ENCODE measurements at regions not wholly inside any gene's neighbourhood (a gene's known extent, or its start where the extent isn't known, plus 50 kb on each side); places are given as distances from the start of the nearest gene placed in this dataset.
"Not testable (repeated sequence)": the region's sequence is repeated elsewhere in the genome, so short reads cannot be mapped to it uniquely, and the experiment has no call there.

DNA sequence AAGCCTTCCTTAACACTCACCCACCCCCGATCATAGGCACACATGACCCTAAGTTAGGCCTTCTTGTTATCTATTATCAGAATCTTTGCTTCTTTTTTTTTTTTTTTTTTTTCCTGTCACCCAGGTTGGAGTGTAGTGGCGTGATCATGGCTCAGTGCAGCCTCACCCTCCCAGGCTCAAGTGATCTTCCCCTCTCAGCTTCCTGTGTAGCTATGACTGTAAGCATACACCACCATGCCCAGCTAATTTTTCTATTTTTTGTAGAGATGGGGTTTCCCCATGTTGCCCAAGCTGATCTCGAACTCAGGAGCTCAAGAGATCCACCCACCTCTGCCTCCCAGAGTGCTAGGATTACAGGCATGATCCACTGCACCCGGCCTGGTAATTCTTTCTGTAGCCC lies 328.7 kb downstream of the NR4A2 start:
- FAIRE-seq = no peak

- FAIRE-seq = peak; percentile 86
These were observed 330.7 kb downstream of the NR4A2 start for GRCh38 chr2:156001851-156002250.

GRCh38 chr2:155997538-155997937 lies 335.0 kb downstream of the NR4A2 start:
- FAIRE-seq = no peak

GRCh38 chr2:155994315-155994714 lies 338.2 kb downstream of the NR4A2 start:
- FAIRE-seq = no peak

DNA sequence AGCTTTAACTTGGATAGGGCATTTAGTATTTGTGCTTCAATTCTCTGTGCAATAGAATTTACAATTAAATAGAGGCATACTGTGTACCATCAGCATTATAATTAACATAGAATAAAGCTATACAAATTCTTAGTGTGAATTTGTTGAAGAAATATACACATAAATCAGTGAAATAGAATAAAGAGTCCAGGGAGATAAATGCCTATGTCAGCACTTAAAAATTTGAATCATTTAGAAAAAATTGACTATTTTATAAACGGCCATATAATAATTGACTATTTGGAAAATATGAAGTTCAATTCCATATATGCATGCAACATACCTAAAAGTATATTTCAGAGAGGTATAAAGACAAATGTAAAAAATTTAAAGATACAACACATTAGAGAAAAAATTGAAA lies 348.7 kb downstream of the NR4A2 start:
- FAIRE-seq = no peak

GRCh38 chr2:155982135-155982534 lies 350.4 kb downstream of the NR4A2 start:
- no peak for FAIRE-seq

DNA sequence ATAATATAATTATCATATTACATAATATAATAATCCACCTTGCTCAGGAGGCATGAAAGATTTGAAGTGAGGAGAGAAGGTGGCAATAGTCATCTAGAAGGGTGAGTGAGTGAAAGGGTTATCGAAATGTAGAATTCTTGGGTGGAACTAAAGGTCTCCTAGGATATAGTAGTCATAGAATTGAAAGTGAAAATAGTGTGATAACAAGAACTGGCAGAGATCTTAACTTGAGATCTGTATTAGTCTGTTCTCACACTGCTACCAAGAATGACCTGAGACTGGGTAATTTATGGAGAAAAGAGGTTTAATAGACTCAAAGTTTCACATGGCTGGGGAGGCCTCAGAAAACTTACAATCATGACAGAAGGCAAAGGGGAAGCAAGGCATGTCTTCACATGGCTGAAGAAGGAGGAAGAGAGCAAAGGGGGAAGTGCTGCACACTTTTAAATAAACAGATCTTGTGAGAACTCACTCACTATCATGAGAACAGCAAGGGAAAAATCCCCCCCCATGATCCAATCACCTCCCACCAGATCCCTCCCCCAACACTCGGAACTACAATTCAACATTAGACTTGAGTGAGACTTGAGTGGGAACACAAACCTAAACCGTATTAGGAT lies 351.5 kb downstream of the NR4A2 start:
- FAIRE-seq = no peak

- no peak for FAIRE-seq
These were observed 356.8 kb downstream of the NR4A2 start for GRCh38 chr2:155975734-155976133.

DNA sequence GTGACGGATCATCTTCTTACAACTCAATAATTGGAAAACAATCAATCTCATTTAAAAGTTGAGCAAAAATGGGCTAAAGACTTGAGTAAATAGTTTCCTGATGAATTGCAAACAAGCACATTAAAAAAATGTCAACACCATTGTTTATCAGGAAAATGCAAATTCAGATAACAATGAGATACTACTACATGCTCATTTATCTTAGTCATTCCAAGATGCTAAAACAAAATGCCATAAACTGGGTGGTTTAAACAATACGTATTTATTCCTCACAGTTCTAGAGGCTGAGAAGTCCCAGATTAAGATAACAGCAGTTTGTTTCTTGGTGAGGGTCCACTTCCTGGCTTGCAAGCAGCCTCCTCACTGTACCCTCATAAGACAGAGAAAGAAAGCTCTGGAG lies 359.6 kb downstream of the NR4A2 start:
- FAIRE-seq = peak; percentile 68

DNA sequence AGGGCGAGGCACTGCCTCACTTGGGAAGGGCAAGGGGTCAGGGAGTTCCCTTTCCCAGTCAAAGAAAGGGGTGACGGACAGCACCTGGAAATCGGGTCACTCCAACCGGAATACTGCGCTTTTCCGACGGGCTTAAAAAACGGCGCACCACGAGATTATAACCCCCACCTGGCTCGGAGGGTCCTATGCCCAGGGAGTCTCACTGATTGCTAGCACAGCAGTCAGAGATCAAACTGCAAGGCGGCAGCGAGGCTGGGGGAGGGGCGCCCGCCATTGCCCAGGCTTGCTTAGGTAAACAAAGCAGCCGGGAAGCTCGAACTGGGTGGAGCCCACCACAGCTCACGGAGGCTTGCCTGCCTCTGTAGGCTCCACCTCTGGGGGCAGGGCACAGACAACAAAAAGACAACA lies 366.5 kb downstream of the NR4A2 start:
- not testable (repeated sequence) for FAIRE-seq

GRCh38 chr2:155965415-155966063 lies 367.0 kb downstream of the NR4A2 start:
- no peak for FAIRE-seq

GRCh38 chr2:155961641-155962040 lies 370.9 kb downstream of the NR4A2 start:
- FAIRE-seq = no peak

- FAIRE-seq = no peak
These were observed 373.7 kb downstream of the NR4A2 start for GRCh38 chr2:155958834-155959233.

DNA sequence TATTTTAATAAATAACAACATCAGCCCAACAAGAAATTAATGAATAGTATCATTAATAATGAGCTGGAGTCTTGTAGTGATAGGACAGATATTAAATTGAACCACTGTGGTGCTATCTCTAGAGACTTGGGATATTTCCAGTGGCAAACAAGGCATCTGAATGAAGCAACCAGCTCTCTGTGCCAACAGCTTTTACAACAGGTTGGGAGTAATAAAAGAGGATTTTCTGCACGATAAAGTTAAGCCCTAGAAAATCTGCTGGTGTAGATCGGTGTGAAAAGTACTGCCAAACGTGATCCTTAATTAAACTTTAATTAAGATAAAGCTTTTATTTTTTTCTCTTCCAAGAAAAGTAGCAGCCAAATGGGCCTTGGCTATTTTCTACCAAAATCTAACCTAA lies 385.5 kb downstream of the NR4A2 start:
- FAIRE-seq = no peak

GRCh38 chr2:155944218-155944617 lies 388.3 kb downstream of the NR4A2 start:
- FAIRE-seq = no peak

DNA sequence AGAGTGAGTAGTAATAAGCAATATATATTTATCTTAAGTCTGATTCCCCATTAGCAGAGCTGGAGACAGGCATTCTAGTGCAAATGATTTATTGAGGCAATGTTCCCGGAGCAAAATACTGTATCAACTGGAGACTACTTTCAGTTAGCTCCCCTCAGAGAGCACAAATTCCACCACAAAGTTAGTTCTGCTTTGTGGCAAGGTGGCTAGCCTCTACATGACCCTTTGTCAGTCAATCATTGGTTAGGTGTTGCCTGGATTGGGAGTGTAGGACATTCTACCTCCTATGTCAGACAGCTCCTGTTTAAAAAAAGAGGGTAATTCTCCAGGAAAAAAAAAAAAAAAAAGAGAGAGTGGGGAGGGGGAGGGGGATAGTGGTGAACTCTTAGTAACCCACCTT lies 402.2 kb downstream of the NR4A2 start:
- FAIRE-seq = no peak

GRCh38 chr2:155917380-155917779 lies 415.1 kb downstream of the NR4A2 start:
- no peak for FAIRE-seq

DNA sequence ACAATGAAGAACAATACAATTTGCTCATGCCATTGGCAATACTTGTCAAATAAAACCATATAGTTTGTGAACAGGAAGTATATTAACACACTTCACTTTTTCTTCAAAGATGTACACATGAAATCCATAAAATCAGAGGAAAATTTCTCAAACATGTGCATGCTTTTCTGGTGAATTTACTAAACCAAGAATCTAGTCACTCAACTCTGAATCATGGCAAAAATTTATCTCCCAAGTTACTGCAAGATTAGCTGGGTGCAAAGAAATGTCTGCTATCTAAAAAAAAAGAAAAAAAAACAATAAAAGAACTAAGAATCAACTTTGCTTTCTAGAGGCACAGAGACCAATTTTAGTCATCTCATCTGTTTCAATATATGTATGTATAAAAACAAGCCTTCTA lies 419.2 kb downstream of the NR4A2 start:
- FAIRE-seq = no peak

DNA sequence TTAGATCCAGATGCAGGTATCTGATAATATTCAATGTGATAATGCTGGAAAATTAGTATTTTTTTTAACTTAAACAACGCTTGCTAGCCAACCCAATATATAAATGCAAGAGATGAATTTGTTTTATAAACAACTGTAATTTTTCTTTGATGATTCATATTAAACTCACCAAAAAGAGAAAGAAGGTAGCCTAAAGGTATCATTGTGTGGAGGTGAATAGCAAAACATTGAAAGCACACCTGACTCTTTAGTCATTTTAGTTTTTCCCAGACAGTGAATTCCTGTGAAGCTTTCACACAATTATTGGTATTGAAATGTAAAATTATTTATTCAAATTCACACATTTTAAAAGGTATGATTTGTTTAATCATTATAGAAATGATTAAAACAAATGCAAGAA lies 424.0 kb downstream of the NR4A2 start:
- FAIRE-seq = no peak

DNA sequence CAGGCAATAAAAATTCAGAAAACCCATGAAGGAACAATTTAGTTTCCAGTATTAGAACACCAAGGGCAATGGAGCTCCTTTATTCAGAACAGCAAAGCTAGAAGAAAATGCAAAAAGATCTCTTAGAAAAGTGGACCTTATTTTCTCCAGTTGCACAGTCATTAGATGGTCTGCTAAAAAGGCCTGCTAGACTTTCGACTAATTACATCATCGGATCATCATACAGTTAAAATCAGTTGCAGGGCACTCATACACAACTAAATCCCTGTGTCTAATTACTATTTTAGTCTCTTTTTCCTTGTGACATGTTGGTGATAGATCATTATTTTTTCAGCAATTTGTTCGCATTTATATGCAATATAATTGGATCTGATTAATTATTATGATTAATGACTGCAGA lies 425.3 kb downstream of the NR4A2 start:
- no peak for FAIRE-seq

DNA sequence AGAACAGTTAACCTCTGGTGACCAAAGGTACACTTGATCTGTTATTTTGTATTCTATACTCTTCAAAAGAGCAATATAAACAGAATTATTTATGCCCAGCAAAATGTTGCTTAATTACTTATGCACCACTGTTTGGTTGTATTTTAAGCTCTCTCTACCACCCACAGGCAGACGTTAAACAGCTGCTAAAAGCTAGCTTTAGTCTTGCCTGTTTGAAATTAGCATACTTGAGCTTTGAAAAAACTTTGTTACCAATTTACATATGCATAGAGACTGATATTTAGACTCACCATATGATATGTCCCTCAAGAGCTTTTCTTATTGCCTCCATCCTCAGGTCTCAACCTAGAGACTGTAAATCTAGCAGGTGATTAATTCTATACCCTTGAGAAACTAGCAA lies 426.9 kb downstream of the NR4A2 start:
- FAIRE-seq = no peak

GRCh38 chr2:155904720-155905119 lies 427.8 kb downstream of the NR4A2 start:
- FAIRE-seq = no peak

DNA sequence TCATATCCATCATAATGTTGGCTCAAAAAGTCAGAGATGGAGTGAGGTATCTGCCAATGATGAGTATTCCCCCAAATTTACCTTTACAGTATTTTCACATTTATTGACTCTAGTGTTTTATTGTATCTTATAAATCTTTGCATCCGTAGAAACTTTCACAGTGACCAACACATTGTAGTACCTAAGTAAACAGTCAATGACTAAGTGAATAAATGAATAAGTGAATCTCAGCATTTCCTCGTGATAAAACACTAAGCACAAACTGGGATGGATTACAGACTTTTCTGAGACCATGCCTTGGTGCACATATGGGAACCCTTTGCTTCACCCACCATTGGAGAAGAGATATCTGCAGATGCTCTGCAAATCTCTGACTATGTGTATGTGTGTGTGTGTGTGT lies 429.9 kb downstream of the NR4A2 start:
- no peak for FAIRE-seq

DNA sequence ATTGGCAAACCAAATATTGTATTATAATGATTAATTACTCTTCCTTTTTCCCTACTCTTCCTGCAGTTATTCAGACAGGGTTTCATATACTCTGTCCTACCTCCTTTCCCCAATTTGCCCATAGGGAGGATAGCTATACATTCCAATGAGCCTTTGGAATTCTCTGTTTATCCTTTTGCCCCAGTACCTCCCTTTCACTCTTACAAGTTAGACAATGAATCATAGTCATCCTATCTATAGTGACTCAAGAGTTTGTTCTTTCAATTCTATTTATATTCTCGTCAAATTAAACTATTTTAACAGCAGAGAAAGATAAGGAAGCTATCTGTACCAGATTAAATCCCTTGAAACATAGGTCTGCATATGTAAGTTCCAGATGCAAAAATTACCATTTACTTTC lies 437.5 kb downstream of the NR4A2 start:
- no peak for FAIRE-seq

DNA sequence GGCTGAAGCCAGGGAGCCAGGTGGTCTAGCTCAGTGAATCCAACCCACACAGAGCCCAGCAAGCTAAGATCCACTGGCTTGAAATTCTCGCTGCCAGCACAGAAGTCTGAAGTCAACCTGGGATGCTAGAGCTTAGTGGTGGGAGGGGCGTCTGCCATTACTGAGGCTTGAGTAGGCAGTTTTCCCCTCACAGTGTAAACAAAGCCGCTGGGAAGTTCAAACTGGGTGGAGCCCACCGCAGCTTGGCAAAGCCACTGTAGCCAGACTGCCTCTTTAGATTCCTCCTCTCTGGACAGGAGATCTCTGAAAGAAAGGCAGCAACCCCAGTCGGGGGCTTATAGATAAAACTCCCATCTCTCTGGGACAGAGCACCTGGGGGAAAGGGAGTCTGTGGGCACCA lies 452.1 kb downstream of the NR4A2 start:
- not testable (repeated sequence) for FAIRE-seq

Data from endometrium (tissue), 2 donors.